Skin epidermis (tissue), 12 donors: ENCODE measurements at regions not wholly inside any gene's neighbourhood (a gene's known extent, or its start where the extent isn't known, plus 50 kb on each side); places are given as distances from the start of the nearest gene placed in this dataset.

Experiments
- H3K27ac ChIP-seq, 21 experiments: fragments of 200-600 bp; sonication (generic) in 11 of 21; one replicate each; pipeline ENCODE4 v1.5.0; 2020; ENCODE audit warnings: mild to moderate bottlenecking in 3 of 21, inconsistent platforms in 2 of 21, moderate library complexity in 2 of 21
- H3K4me3 ChIP-seq, 7 experiments: fragments of 200-600 bp; sonication (generic) in 2 of 7; one replicate each; pipeline ENCODE4 v1.5.0; 2020; ENCODE audit warnings: inconsistent platforms in 2 of 7, mild to moderate bottlenecking in 2 of 7, moderate library complexity in 1 of 7

- no peak overlapping the region for H3K4me3 ChIP-seq
- H3K27ac ChIP-seq = no peak overlapping the region
These were observed 85.5 kb upstream of the CNKSR3 start for GRCh38 chr6:154596009-154596408.

- H3K27ac ChIP-seq = no peak overlapping the region
These were observed 86.2 kb upstream of the CNKSR3 start for GRCh38 chr6:154596701-154597100.

GRCh38 chr6:154598399-154598798, 87.9 kb upstream of the CNKSR3 start:
- Histone ChIP-seq H3K4me3 (no peak overlapping the region), H3K27ac (no peak overlapping the region)

More at GRCh38 chr6:154596701-154597100, 86.2 kb upstream of the CNKSR3 start:
- H3K4me3 ChIP-seq = no peak overlapping the region

- Histone ChIP-seq H3K27ac (no peak overlapping the region), H3K4me3 (no peak overlapping the region)
These were observed 91.8 kb upstream of the CNKSR3 start for GRCh38 chr6:154602296-154602695.

- H3K27ac ChIP-seq = no peak overlapping the region
These were observed 92.2 kb upstream of the CNKSR3 start for GRCh38 chr6:154602708-154603107.

GRCh38 chr6:154604119-154604518, 93.6 kb upstream of the CNKSR3 start:
- Histone ChIP-seq H3K4me3 (no peak overlapping the region), H3K27ac (no peak overlapping the region)

More at GRCh38 chr6:154602708-154603107, 92.2 kb upstream of the CNKSR3 start:
- H3K4me3 ChIP-seq = no peak overlapping the region

GRCh38 chr6:154605178-154605881, 94.8 kb upstream of the CNKSR3 start:
- Histone ChIP-seq H3K27ac (peak overlapping the region in 3 of 21 experiments; percentile 10 to 58 (median 21)), H3K4me3 (no peak overlapping the region)

- Histone ChIP-seq H3K4me3 (no peak overlapping the region), H3K27ac (peak overlapping the region in 3 of 21 experiments; percentile 10 to 58 (median 21))
These were observed 95.4 kb upstream of the CNKSR3 start for GRCh38 chr6:154605882-154606370.

- Histone ChIP-seq H3K27ac (peak overlapping the region in 3 of 21 experiments; percentile 18 to 58 (median 45)), H3K4me3 (no peak overlapping the region)
These were observed 96.0 kb upstream of the CNKSR3 start for GRCh38 chr6:154606457-154606856.

GRCh38 chr6:154606860-154607259, 96.4 kb upstream of the CNKSR3 start:
- Histone ChIP-seq H3K4me3 (no peak overlapping the region), H3K27ac (peak overlapping the region in 3 of 21 experiments; percentile 18 to 45 (median 33))

- Histone ChIP-seq H3K4me3 (no peak overlapping the region), H3K27ac (no peak overlapping the region)
These were observed 100.8 kb upstream of the CNKSR3 start for GRCh38 chr6:154611241-154611640.

GRCh38 chr6:154611847-154612246, 101.4 kb upstream of the CNKSR3 start:
- H3K27ac ChIP-seq = no peak overlapping the region
- no peak overlapping the region for H3K4me3 ChIP-seq

- peak overlapping the region in 2 of 21 experiments; percentile 46 to 49 for H3K27ac ChIP-seq
- no peak overlapping the region for H3K4me3 ChIP-seq
These were observed 102.7 kb upstream of the CNKSR3 start for GRCh38 chr6:154613137-154613676.

GRCh38 chr6:154614101-154614500, 103.6 kb upstream of the CNKSR3 start:
- Histone ChIP-seq H3K4me3 (no peak overlapping the region), H3K27ac (peak overlapping the region in 3 of 21 experiments; percentile 24 to 54 (median 49))

GRCh38 chr6:154614641-154615040, 104.2 kb upstream of the CNKSR3 start:
- Histone ChIP-seq H3K4me3 (no peak overlapping the region), H3K27ac (no peak overlapping the region)

GRCh38 chr6:154615483-154616025, 105.1 kb upstream of the CNKSR3 start:
- no peak overlapping the region for H3K27ac ChIP-seq
- no peak overlapping the region for H3K4me3 ChIP-seq

- H3K27ac ChIP-seq = no peak overlapping the region
These were observed 106.7 kb upstream of the CNKSR3 start for GRCh38 chr6:154617175-154617574.

GRCh38 chr6:154619146-154619545, 108.7 kb upstream of the CNKSR3 start:
- Histone ChIP-seq H3K4me3 (no peak overlapping the region), H3K27ac (no peak overlapping the region)

More at GRCh38 chr6:154617175-154617574, 106.7 kb upstream of the CNKSR3 start:
- no peak overlapping the region for H3K4me3 ChIP-seq

GRCh38 chr6:154621686-154622085, 111.2 kb upstream of the CNKSR3 start:
- no peak overlapping the region for H3K27ac ChIP-seq

GRCh38 chr6:154622618-154623336, 110.4 kb upstream of the SCAF8 start:
- no peak overlapping the region for H3K27ac ChIP-seq
- H3K4me3 ChIP-seq = no peak overlapping the region

More at GRCh38 chr6:154621686-154622085, 111.2 kb upstream of the CNKSR3 start:
- no peak overlapping the region for H3K4me3 ChIP-seq
